ENCODE measurements at regions not wholly inside any gene's neighbourhood (a gene's known extent, or its start where the extent isn't known, plus 50 kb on each side); places are given as distances from the start of the nearest gene placed in this dataset.
A peak's percentile ranks its signal among the peaks of the same experiment; 100 is the strongest.
"Not testable (repeated sequence)": the region's sequence is repeated elsewhere in the genome, so short reads cannot be mapped to it uniquely, and the experiment has no call there.

GRCh38 chr15:96460106-96460505 lies 129.6 kb downstream of the NR2F2 start:
- TF ChIP-seq JUND (IDR thresholded peaks at IDR 0.05; ENCODE audit: low read depth): no peak
- DNase-seq (ENCODE audit: low read depth in 1 of 2, low spot score in 1 of 2): no peak
- in situ Hi-C loops (cut with HindIII; ENCODE audit: low pct_unique_long_range_greater_than_20kb, low sequenced_read_pairs): no loop called here

GRCh38 chr15:96462768-96463750 lies 132.6 kb downstream of the NR2F2 start:
- peak in 1 of 2 experiments; percentile 35 for DNase-seq (ENCODE audit: low read depth in 1 of 2, low spot score in 1 of 2)
- in situ Hi-C loops (cut with HindIII; ENCODE audit: low pct_unique_long_range_greater_than_20kb, low sequenced_read_pairs): no loop called here
- no peak for TF ChIP-seq JUND (IDR thresholded peaks at IDR 0.05; ENCODE audit: low read depth)

- no peak for DNase-seq (ENCODE audit: low read depth in 1 of 2, low spot score in 1 of 2)
- no peak for TF ChIP-seq JUND (IDR thresholded peaks at IDR 0.05; ENCODE audit: low read depth)
- in situ Hi-C loops (cut with HindIII; ENCODE audit: low pct_unique_long_range_greater_than_20kb, low sequenced_read_pairs): no loop called here
These were observed 136.0 kb downstream of the NR2F2 start for GRCh38 chr15:96466389-96466947.

GRCh38 chr15:96468036-96468435 lies 137.5 kb downstream of the NR2F2 start:
- in situ Hi-C loops (cut with HindIII; ENCODE audit: low pct_unique_long_range_greater_than_20kb, low sequenced_read_pairs): no loop called here
- TF ChIP-seq JUND (IDR thresholded peaks at IDR 0.05; ENCODE audit: low read depth): no peak
- DNase-seq (ENCODE audit: low read depth in 1 of 2, low spot score in 1 of 2): no peak

GRCh38 chr15:96470681-96471310 lies 140.3 kb downstream of the NR2F2 start:
- TF ChIP-seq JUND (IDR thresholded peaks at IDR 0.05; ENCODE audit: low read depth): no peak
- in situ Hi-C loops (cut with HindIII; ENCODE audit: low pct_unique_long_range_greater_than_20kb, low sequenced_read_pairs): no loop called here
- no peak for DNase-seq (ENCODE audit: low read depth in 1 of 2, low spot score in 1 of 2)

GRCh38 chr15:96472681-96473080 lies 142.2 kb downstream of the NR2F2 start:
- DNase-seq (ENCODE audit: low read depth in 1 of 2, low spot score in 1 of 2): no peak
- in situ Hi-C loops (cut with HindIII; ENCODE audit: low pct_unique_long_range_greater_than_20kb, low sequenced_read_pairs): no loop called here
- no peak for TF ChIP-seq JUND (IDR thresholded peaks at IDR 0.05; ENCODE audit: low read depth)

GRCh38 chr15:96473556-96473955 lies 143.1 kb downstream of the NR2F2 start:
- no peak for DNase-seq (ENCODE audit: low read depth in 1 of 2, low spot score in 1 of 2)
- in situ Hi-C loops (cut with HindIII; ENCODE audit: low pct_unique_long_range_greater_than_20kb, low sequenced_read_pairs): no loop called here
- TF ChIP-seq JUND (IDR thresholded peaks at IDR 0.05; ENCODE audit: low read depth): no peak

- no peak for DNase-seq (ENCODE audit: low read depth in 1 of 2, low spot score in 1 of 2)
- no peak for TF ChIP-seq JUND (IDR thresholded peaks at IDR 0.05; ENCODE audit: low read depth)
- in situ Hi-C loops (cut with HindIII; ENCODE audit: low pct_unique_long_range_greater_than_20kb, low sequenced_read_pairs): no loop called here
These were observed 143.7 kb downstream of the NR2F2 start for GRCh38 chr15:96474231-96474664.

- in situ Hi-C loops (cut with HindIII; ENCODE audit: low pct_unique_long_range_greater_than_20kb, low sequenced_read_pairs): no loop called here
- DNase-seq (ENCODE audit: low read depth in 1 of 2, low spot score in 1 of 2): no peak
- no peak for TF ChIP-seq JUND (IDR thresholded peaks at IDR 0.05; ENCODE audit: low read depth)
These were observed 146.7 kb downstream of the NR2F2 start for GRCh38 chr15:96477227-96477626.

- in situ Hi-C loops (cut with HindIII; ENCODE audit: low pct_unique_long_range_greater_than_20kb, low sequenced_read_pairs); DNase-seq (ENCODE audit: low read depth in 1 of 2, low spot score in 1 of 2): not testable (repeated sequence)
These were observed 153.9 kb downstream of the NR2F2 start for GRCh38 chr15:96484412-96484811.

GRCh38 chr15:96484830-96485229 lies 154.3 kb downstream of the NR2F2 start:
- in situ Hi-C loops (cut with HindIII; ENCODE audit: low pct_unique_long_range_greater_than_20kb, low sequenced_read_pairs): no loop called here
- no peak for TF ChIP-seq JUND (IDR thresholded peaks at IDR 0.05; ENCODE audit: low read depth)

GRCh38 chr15:96487245-96487644 lies 156.7 kb downstream of the NR2F2 start:
- TF ChIP-seq JUND (IDR thresholded peaks at IDR 0.05; ENCODE audit: low read depth): no peak
- no peak for DNase-seq (ENCODE audit: low read depth in 1 of 2, low spot score in 1 of 2)
- in situ Hi-C loops (cut with HindIII; ENCODE audit: low pct_unique_long_range_greater_than_20kb, low sequenced_read_pairs): no loop called here

More at GRCh38 chr15:96484830-96485229, 154.3 kb downstream of the NR2F2 start:
- no peak for DNase-seq (ENCODE audit: low read depth in 1 of 2, low spot score in 1 of 2)

- DNase-seq (ENCODE audit: low read depth in 1 of 2, low spot score in 1 of 2); in situ Hi-C loops (cut with HindIII; ENCODE audit: low pct_unique_long_range_greater_than_20kb, low sequenced_read_pairs): not testable (repeated sequence)
These were observed 160.7 kb downstream of the NR2F2 start for GRCh38 chr15:96491066-96491699.

GRCh38 chr15:96491700-96492644 lies 161.5 kb downstream of the NR2F2 start:
- in situ Hi-C loops (cut with HindIII; ENCODE audit: low pct_unique_long_range_greater_than_20kb, low sequenced_read_pairs); DNase-seq (ENCODE audit: low read depth in 1 of 2, low spot score in 1 of 2): not testable (repeated sequence)

Data from T47D (cell line).